SK-MEL-5 (cell line): ENCODE measurements at regions not wholly inside any gene's neighbourhood (a gene's known extent, or its start where the extent isn't known, plus 50 kb on each side); places are given as distances from the start of the nearest gene placed in this dataset.

Experiments used
- DNase-seq: peaks from one replicate; pipeline ENCODE4 v3.0.0-alpha.2; 2016; ENCODE audit warnings: low read depth, low spot score
- in situ Hi-C: cut with HindIII; loops from 2 replicates; pipeline ENCODE4 v1.10.0; 2016; ENCODE audit warnings: low sequenced_read_pairs, high pct_unique_total_duplicates, low pct_unique_long_range_greater_than_20kb

GRCh38 chr6:28741363-28741762, 182.4 kb downstream of the TRIM27 start:
- in situ Hi-C loops, result no loop called here
- DNase-seq, result no peak

GRCh38 chr6:28742668-28743270, 181.0 kb downstream of the TRIM27 start:
- in situ Hi-C loops, result no loop called here
- DNase-seq, result peak; percentile 93

DNA sequence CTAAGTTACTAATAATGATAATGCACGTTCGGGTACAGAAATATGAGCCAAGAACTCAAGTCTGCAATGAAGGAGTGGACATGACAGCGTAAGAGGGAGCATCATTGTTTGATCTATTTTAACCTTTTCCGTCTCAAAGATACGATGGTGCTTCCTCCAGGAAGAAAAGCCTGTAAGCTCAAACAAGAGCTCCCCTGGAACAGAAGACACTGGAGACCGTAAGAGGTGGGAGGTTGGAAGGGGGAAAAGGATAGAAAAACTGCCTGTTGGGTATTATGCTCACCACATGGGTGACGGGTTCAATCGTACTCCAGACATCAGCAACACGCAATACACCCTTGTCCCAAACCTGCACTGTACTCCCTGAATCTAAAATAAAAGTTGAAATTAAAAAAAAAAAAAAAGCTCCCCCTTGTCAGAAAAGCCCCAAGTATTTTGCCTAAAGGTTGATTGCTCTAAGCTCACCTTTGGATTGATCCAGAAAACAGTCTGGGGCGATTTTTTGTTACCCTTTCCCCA, 180.5 kb downstream of the TRIM27 start:
- in situ Hi-C loops, result no loop called here
- DNase-seq, result peak; percentile 42

DNA sequence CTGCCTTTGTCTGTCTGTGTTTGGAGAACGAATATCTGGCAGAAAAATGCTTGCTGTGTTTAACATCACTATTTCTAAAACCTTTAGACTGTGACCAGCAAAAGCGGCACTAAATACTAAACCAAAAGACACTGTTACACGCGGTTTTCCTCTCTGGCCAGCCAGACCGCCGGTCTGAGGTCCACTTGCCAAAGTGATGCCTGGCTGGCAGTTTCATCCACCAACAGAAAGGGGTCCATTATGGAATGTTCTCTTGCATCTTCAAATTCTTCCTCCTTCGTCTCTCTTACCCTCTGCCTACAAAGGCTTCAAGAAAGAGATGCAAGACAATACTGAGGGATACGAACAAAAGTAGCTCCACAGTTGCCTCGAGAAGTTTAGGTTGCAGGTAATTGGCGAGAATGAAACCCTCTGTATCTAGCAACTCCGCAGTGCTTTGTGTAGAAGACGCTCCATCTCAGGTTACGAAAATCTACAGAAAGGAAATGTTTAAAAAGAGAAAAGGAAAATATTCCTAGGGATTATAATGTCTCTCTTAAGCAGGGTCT, 176.6 kb downstream of the TRIM27 start:
- DNase-seq, result peak; percentile 54
- in situ Hi-C loops, result no loop called here

DNA sequence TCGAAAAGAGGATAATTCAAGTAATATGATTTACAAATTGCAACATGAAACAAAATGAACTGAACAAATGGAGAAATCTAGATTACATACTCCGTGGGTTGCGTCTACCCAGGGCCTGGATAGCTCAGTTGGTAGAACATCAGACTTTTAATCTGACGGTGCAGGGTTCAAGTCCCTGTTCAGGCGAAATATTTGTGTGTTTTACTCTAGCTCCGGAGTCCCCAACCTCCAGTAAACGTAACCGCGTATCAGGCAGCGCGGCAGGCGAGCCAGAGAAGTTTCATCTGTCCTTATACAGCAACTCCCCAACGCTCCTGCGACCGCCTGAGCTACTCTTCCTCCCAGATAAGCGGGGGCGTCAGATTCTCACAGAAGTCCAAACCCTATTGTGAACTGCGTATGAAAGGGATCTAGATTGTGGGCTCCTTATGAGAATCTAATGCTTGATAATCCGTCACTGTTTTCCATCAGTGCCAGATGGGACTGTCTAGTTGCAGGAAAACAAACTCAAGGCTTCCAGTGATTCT, 176.1 kb downstream of the TRIM27 start:
- DNase-seq, result peak; percentile 97
- in situ Hi-C loops, result no loop called here

- in situ Hi-C loops, result no loop called here
- no peak for DNase-seq
These were observed 175.6 kb downstream of the TRIM27 start for GRCh38 chr6:28748192-28748591.

GRCh38 chr6:28750926-28751458, 172.8 kb downstream of the TRIM27 start:
- DNase-seq, result no peak
- in situ Hi-C loops, result no loop called here

DNA sequence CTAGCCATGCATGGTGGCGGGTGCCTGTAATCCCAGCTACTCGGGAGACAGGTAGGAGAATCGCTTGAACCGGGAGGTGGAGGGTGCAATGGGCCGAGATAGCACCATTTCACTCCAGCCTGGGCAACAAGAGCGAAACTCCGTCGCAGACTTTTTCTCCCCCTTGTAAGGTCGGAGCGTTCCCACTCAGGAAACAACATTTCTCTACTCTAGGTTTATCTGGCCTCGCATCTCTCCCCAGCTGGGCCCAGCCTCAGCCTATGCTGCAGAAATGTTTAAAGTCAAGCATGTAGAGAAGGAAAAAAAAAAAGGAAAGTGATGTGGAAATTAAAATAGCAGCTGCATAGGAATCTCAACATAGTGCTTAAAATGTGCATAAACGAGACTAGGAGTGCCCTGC, 172.3 kb downstream of the TRIM27 start:
- in situ Hi-C loops, result no loop called here
- no peak for DNase-seq

DNA sequence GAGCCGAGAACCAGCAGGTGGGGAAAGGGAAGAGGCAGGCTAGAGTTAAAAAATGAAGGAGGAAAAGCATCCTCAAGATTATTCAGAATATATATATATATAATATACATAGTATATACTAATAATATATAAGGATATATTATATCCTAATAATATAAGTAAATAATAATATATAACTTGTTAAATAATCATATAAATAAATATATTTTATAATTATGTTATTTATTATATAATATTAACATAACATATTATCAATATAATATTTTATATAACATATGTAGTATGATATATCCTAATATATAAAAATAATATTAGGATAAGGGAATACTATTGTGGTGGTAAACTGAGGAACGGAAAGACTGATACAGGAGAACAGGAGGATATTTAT, 171.8 kb downstream of the TRIM27 start:
- in situ Hi-C loops, result no loop called here
- no peak for DNase-seq

GRCh38 chr6:28757429-28758045, 166.2 kb downstream of the TRIM27 start:
- DNase-seq, result peak; percentile 77
- in situ Hi-C loops, result no loop called here

- DNase-seq, result peak; percentile 93
- in situ Hi-C loops, result no loop called here
These were observed 165.6 kb downstream of the TRIM27 start for GRCh38 chr6:28758046-28758817.

DNA sequence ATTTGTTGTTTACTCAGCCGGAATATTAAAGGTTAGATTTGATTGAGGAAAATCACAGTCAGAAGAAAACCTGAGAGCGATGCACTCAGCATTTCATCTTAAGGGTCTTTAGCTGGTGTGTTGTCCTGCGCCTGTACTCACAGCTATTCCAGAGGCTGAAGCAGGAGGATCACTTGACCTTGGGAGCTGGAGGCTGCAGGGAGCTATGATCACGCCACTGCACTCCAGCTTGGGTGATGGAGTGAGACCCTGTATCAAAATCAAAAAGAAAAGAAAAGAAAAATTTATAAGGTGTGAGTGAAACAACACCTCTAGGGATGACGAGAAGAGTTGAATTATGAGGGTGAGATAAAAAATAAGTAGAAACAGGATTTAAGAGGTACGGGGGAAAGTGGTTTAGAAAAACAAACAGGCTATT, 165.0 kb downstream of the TRIM27 start:
- in situ Hi-C loops, result no loop called here
- no peak for DNase-seq

- peak; percentile 65 for DNase-seq
- in situ Hi-C loops, result no loop called here
These were observed 159.6 kb downstream of the TRIM27 start for GRCh38 chr6:28764014-28764723.

DNA sequence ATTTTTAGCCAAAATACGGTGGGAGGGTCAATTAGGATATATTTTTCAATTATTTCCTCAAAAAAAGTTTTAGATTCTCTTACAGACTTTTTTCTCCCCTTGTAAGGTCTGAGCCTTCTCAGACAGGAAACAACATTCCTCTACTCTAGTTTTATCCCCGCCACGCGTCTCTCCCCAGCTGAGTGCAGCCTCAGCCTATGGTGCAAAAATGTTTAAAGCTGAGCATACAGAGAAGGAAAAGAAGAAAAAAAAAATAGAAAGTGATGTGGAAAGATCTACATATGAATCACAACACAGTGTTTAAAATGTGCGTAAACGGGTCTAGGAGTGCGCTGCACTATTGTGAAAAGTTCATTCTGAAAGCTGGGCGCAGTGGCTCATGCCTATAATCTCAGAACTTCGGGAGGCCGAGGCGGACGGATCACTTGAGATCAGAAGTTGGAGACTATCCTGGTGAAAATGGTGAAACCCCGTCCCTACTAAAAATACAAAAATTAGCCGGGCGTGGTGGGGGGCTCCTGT, 159.0 kb downstream of the TRIM27 start:
- no peak for DNase-seq
- in situ Hi-C loops, result no loop called here

- DNase-seq, result no peak
- in situ Hi-C loops, result no loop called here
These were observed 157.8 kb downstream of the TRIM27 start for GRCh38 chr6:28765978-28766351.

GRCh38 chr6:28766426-28766825, 157.4 kb downstream of the TRIM27 start:
- no peak for DNase-seq
- in situ Hi-C loops, result no loop called here

DNA sequence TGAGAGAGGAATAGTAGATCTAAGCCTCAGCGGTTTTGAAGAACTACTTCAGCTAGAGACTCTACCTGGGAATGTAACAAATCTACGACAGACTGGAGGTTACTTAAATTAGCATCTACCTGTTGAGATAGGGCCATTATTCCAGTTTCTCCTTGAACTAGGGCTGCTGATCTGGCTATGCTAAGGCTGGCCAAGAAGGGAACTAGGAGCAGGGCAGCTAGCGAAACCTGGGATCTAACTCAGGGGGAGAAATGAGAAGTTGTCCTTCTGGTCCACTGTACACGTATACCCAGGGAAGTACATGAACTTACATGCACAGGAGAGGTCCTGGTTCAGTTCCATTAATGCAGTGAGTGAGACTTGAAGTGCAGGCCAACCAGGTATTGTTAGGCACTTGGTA, 156.7 kb downstream of the TRIM27 start:
- DNase-seq, result no peak
- in situ Hi-C loops, result no loop called here
